Gastroesophageal sphincter (tissue), 4 donors: ENCODE measurements at regions not wholly inside any gene's neighbourhood (a gene's known extent, or its start where the extent isn't known, plus 50 kb on each side); places are given as distances from the start of the nearest gene placed in this dataset.

Experiments
- ATAC-seq: fragments of 150-250 bp; one replicate; pipeline ENCODE4 v1.9.1; 2016; ENCODE audit warnings: mild to moderate bottlenecking, moderate library complexity
- H3K27ac ChIP-seq, 4 donors: fragments of 200-600 bp; sonication (generic) in 3 of 4; 1 replicate in 3 of 4; 2 replicates in 1 of 4; pipeline ENCODE4 v1.5.1; 2016 to 2019
- H3K27me3 ChIP-seq: fragments of 200-600 bp; sonication (generic); one replicate; pipeline ENCODE4 v1.5.1; 2019
- H3K36me3 ChIP-seq, 2 donors: fragments of 200-600 bp; sonication (generic); one replicate each; pipeline ENCODE4 v1.5.1; 2019; ENCODE audit warnings: control low read depth in 1 of 2
- H3K4me1 ChIP-seq, 3 donors: fragments of 200-600 bp; sonication (generic); 1 replicate in 2 of 3; 2 replicates in 1 of 3; pipeline ENCODE4 v1.5.1; 2016 to 2019; ENCODE audit warnings: control low read depth in 2 of 3
- H3K4me3 ChIP-seq, 2 donors: fragments of 200-600 bp; sonication (generic); one replicate each; pipeline ENCODE4 v1.5.1; 2019; ENCODE audit warnings: mild to moderate bottlenecking in 1 of 2, moderate library complexity in 1 of 2
- H3K9me3 ChIP-seq, 3 donors: fragments of 200-600 bp; sonication (generic); one replicate each; pipeline ENCODE4 v1.5.1; 2017 to 2019; ENCODE audit warnings: control low read depth in 2 of 3
- CTCF ChIP-seq, 4 experiments: fragments of 200-600 bp in 2 of 4; fragments of 450-650 bp in 2 of 4; sonication (generic) in 1 of 4; IDR thresholded peaks; one replicate each; pipeline ENCODE4 v1.5.1; 2017 to 2019; ENCODE audit warnings: antibody characterized with exemption in 4 of 4, mild to moderate bottlenecking in 2 of 4, moderate library complexity in 2 of 4
- POLR2A ChIP-seq, 2 donors: fragments of 450-650 bp; IDR thresholded peaks; one replicate each; pipeline ENCODE4 v1.6.1; 2017; ENCODE audit warnings: antibody characterized with exemption in 2 of 2, mild to moderate bottlenecking in 2 of 2, moderate library complexity in 1 of 2
- POLR2AphosphoS5 ChIP-seq: sonication (generic); formaldehyde crosslinking; IDR thresholded peaks from one replicate; pipeline ENCODE4 v1.6.1; 2017; ENCODE audit warnings: antibody characterized with exemption
- WGBS, 2 donors: methylation state at CpG; one replicate each; pipeline ENCODE4 v1.1.5; 2018; ENCODE audit warnings: low coverage in 1 of 2; 5-methylcytosine and 5-hydroxymethylcytosine counted together
- small RNA-seq, 4 donors: library from RNA; depleted of rRNA; stranded (forward); fragments of <200 nt; gene quantifications; one replicate each; pipeline ENCODE3, GENCODE V24; 2016

- Histone ChIP-seq H3K9me3 (no peaks in the 10 kb centered on the region), H3K27me3 (no peaks in the 10 kb centered on the region), H3K4me3 (no peak overlapping the region), H3K4me1 (peaks cover 11 to 38% (median 19%) of the 10 kb centered on the region in 3 donors), H3K36me3 (no peaks in the 10 kb centered on the region), H3K27ac (peak overlapping the region; percentile 75 to 84 (median 80))
- TF ChIP-seq POLR2AphosphoS5, result peak; percentile 84
- no peak for TF ChIP-seq POLR2A (IDR thresholded peaks at IDR 0.05)
- peak; percentile 85 for ATAC-seq
- WGBS, 2 donors, result 10 to 11% methylated on average over 3 to 4 of the region's 4 CpGs
These were observed 51.7 kb upstream of the TUT7 start for GRCh38 chr9:86405926-86406325.

GRCh38 chr9:86405086-86405491 lies 50.9 kb upstream of the TUT7 start:
- TF ChIP-seq POLR2AphosphoS5, result peak; percentile 85
- TF ChIP-seq CTCF (IDR thresholded peaks at IDR 0.05), result no peak
- no peak for ATAC-seq
- 58% methylated on average over 2 of the region's 2 CpGs; no CpG with 5 or more reads in 1 of the 2 donors for WGBS, 2 donors
- no peak overlapping the region for H3K4me3 ChIP-seq
- H3K27ac ChIP-seq, result peak overlapping the region; percentile 75 to 84 (median 80)
- H3K9me3 ChIP-seq, result no peaks in the 10 kb centered on the region
- H3K4me1 ChIP-seq, result peaks cover 11 to 38% (median 19%) of the 10 kb centered on the region in 3 donors
- H3K36me3 ChIP-seq, result no peaks in the 10 kb centered on the region
- H3K27me3 ChIP-seq, result no peaks in the 10 kb centered on the region

Small RNAs in the stretch of these regions (small RNA-seq; reads per million reads assigned to genes)
- 0 reads per million in 4 donors for gene AL158828.1
- gene RNU2-36P, result 0.26 to 1.9 (median 0.59) reads per million in 4 donors
